ENCODE measurements at regions not wholly inside any gene's neighbourhood (a gene's known extent, or its start where the extent isn't known, plus 50 kb on each side); places are given as distances from the start of the nearest gene placed in this dataset.

GRCh38 chr1:198397208-198397808 lies 143.2 kb downstream of the ATP6V1G3 start:
- no peak for TF ChIP-seq CTCF (IDR thresholded peaks at IDR 0.05; ENCODE audit: extremely low read depth in 1 of 2, insufficient read depth in 1 of 2, low read depth in 1 of 2, low read length in 2 of 2)
- no peak for TF ChIP-seq EZH2 (IDR thresholded peaks at IDR 0.05; ENCODE audit: borderline replicate concordance, low read depth, low read length, severe bottlenecking)
